ENCODE measurements at regions not wholly inside any gene's neighbourhood (a gene's known extent, or its start where the extent isn't known, plus 50 kb on each side); places are given as distances from the start of the nearest gene placed in this dataset.

DNA sequence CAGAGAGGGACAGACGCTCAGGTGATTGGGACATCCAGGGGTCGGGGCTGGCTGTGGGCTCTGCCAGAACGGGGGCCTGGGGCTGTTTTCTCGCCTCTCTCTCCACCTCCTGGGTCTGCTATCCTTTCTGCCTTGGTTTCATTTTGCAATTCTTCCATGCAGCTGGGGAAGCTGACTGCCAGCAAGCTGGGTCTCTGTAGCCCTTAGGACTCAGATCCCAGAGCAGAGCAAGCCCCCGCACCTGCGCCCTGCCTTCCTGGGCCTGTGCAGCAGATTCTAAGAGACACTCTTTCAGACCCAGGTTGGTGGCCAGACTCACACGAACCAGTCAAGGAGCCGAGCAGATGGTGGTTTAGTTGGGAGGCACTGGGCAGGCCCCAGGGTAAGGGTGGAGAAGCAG is 59.1 kb upstream of the GRPEL1 start:
- no peak for DNase-seq

DNA sequence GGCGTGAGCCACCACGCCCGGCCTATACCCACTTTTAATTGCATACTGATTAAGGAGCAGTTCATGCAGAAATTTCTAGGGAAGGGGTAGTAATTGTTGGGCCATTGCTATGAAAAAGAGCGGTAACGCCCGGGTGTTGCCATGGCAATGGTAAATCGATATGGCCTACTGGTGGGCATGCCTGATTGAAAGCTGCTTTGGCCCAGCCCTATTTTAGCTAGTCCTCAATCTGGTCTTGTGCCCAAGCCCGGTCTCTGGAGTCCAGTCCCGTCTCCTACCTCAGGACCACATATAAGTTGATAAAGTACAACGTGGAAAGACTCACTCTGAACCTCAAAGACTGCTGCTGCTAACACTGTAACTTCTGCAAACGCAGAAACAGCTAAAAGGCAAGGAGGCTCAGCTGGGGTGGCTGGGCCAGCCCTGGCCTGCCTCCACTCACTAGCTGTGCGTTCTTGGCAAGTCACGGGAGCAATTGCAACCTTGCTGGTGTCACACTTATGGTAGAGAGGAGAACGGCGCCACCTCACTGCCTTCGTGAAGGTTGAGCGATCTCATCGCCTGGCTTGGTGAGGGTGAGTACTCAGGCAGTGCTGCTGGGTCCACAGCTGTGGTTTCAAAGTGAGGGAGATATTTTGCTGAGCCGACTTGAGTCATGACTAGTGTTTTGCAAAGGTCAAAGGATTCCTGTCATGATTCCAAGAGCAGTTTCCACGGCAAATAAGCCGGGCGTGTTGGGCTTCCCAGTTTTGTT is 57.0 kb upstream of the GRPEL1 start:
- peak; percentile 20 to 58 for DNase-seq

DNA sequence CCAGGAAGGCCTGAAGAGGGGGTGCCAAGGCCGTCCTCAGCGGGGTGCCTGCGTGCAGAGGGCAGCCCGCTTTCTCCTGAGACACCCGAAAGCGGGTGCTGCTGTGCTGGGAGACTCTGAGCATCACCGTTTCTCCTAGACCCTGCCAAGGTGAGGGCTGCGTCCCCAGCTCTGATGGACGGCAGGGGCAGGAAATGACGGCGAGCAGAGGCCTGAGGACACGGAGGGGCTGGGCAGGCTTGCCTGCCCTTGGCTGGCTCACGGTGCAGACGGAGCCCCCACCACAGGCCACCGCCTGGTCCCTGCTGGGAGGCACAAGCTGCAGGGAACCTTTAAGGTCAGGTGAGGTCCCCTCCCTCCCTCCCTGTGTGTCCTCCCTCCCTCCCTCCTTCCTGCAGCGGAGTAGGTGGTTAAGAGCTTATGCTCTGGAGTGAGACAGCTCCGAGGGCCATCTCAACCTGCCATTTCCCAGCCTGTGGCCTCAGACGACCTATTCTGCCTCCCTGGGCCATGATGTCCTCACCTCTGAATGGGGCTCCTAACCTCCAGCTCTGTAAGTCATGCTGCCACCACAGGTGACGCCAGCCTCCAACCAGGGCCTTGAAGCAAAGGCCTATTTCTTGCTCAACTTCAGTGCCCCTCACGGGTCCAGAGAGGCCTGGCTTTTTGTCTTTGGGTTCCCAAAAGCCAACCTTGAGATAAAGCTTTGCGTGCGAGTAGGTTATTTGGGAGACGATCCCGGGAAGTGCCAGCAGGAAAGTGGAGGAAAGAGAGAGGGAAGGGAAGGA is 54.2 kb upstream of the GRPEL1 start:
- no peak for DNase-seq

DNA sequence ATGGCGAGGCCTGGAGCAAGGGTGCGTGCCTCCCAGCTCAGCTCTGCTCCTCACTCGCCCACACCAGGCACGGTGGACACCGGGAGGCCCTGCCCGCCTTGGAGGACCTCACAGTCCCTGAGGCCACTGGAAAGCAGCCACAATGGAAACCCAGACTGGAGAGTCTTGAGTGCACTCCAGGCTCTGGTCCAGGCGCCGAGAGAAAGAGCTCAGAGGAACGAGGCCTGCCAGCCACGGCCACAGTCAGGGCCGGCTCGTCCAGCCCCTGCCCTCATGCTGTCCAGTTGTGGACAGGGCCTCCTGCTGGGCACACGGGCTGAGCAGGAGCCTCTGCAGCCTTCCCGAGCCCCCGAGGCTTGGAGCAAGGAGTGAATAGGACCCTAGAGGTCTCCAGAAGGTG is 53.3 kb upstream of the GRPEL1 start:
- DNase-seq: no peak

DNA sequence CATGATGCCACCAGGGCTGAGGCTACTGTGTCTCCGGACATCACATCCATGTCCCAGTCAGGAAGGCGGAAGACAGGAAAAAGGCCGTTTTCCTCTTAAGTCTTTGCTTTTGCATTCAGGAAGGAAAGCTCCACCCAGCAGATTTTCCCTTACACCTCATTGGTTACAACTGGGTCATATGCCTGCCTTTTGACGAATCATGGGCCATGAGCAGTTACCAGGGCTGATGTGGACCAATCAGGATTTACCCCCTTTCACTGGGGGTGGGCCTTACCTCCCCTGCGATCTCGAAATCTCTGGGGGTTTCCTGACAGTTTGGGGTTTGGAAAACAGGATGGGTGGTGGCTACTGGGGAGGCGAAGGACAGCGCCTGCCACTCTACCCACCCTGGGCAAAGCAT is 52.5 kb upstream of the GRPEL1 start:
- DNase-seq: no peak

DNA sequence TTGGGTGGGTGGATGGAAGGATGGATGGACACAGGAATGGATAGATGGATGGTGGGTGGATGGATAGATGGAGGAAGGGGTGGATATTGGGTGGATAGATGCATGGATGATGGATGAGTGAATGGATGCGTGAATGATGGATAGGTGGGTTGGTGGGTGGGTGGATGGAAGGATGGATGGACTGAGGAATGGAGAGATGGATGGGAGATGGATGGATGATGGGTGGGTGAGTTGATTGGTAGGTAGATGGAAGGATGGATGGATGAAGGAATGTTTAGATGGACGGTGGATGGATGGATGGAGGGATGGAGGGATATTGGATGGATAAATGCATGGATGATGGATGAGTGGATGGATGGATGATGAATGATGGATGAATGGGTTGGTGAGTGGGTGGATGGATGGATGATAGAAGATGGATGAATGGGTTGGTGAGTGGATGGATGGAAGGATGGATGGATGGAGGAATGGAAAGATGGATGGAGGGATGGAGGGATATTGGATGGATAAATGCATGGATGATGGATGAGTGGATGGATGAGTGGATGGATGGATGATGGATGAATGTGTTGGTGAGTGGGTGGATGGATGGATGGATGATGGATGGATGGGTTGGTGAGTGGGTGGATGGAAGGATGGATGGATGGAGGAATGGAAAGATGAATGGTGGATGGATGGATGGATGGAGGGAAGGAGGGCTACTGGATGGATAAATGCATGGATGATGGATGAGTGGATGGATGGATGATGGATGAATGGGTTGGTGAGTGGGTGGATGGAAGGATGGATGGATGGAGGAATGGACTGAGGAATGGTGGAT is 50.4 kb upstream of the GRPEL1 start:
- DNase-seq: no peak
